GM11168 (cell line): ENCODE measurements at regions not wholly inside any gene's neighbourhood (a gene's known extent, or its start where the extent isn't known, plus 50 kb on each side); places are given as distances from the start of the nearest gene placed in this dataset.
"Not testable (repeated sequence)": the region's sequence is repeated elsewhere in the genome, so short reads cannot be mapped to it uniquely, and the experiment has no call there.

Experiments used
- in situ Hi-C: fragments of 300-500 bp; cut with MboI; formaldehyde crosslinking; loops from one replicate; pipeline ENCODE4 v1.12.0; 2022; ENCODE audit warnings: low sequenced_read_pairs; ENCODE audit not compliant: unreplicated experiment

- in situ Hi-C loops = no loop called here
Observed at GRCh38 chr18:46179306-46179705, 75.1 kb downstream of the HAUS1 start.

GRCh38 chr18:46182633-46183358 is 78.6 kb downstream of the HAUS1 start:
- in situ Hi-C loops = no loop called here

DNA sequence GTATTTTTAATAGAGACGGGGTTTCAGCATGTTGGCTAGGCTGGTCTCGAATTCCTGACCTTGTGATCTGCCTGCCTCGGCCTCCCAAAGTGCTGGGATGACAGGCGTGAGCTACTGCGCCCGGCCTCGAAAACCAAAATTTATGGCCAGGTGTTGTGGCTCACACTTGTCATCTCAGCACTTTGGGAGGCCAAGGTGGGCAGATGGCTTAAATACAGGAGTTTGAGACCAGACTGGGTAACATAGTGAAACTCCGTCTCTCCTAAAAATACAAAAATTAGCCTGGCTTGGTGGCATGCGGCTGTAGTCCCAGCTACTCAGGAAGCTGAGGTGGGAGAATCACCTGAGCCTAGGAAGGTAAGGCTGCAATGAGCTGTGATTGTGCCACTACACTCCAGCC is 80.1 kb downstream of the HAUS1 start:
- in situ Hi-C loops = not testable (repeated sequence)

DNA sequence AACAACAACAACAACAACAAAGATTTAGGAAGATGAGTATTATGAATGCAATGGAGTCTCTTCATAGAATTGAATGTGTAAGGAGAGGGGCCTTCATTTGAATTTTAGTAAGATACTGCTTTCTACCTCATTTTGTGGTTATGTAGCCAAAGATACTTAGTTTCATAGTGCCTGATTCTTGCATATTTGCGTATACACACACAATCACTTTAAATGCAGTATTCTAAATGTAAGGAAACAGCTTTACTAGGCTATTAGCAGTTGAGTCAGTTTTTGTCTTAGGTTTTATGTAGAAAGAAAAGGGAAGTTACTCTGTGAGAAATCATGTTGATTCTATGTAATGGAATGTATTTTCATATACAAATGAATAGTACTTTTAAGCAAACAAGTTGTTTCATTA is 80.5 kb downstream of the HAUS1 start:
- in situ Hi-C loops = no loop called here

DNA sequence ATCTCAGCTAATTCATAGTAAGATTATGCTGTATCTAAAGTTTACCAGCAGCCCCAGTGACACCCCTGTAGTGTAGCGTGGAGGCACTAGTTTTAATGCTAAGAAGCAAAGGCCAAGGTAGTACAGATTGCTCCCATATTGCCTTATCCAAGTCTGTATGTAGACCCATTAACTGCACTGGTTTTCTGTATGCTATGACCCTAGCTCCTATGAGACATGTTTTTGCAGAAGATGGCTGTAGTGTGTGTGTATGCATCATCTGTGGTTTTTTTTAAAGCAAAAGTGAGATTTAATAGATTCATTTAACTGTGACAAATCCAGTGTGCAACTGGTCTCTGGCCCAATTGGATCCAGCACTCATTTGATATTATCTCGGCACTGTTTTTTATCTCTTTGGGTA is 86.5 kb downstream of the HAUS1 start:
- in situ Hi-C loops = no loop called here

DNA sequence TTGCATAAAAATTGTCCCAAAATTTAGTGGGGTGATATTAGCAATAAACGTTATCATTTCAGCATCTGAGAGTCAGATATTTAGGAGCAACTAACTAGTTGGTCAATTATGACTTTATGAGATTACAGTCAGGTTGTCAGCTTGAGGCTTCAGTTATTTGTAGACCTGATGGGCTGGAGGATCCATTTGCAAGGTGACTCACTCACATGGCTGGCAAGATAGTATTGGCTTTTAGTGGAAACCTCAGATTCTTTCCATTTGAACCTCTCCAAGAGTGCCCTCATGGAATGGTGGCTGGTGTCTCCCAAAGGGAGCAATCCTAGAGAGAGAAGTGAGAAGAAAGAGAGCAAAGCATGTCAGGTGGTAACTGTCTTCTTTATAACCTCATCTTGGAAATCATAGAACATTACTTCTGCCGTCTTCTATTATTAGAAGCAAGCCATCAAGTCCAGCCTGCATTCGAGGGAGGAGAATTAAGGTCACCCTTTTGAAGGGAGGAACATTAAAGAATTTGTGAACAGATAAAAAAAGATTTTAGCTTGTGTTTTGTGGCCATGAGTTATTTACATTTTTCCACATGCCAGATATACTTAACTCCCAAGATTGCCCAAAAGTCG is 92.5 kb downstream of the HAUS1 start:
- in situ Hi-C loops = no loop called here

DNA sequence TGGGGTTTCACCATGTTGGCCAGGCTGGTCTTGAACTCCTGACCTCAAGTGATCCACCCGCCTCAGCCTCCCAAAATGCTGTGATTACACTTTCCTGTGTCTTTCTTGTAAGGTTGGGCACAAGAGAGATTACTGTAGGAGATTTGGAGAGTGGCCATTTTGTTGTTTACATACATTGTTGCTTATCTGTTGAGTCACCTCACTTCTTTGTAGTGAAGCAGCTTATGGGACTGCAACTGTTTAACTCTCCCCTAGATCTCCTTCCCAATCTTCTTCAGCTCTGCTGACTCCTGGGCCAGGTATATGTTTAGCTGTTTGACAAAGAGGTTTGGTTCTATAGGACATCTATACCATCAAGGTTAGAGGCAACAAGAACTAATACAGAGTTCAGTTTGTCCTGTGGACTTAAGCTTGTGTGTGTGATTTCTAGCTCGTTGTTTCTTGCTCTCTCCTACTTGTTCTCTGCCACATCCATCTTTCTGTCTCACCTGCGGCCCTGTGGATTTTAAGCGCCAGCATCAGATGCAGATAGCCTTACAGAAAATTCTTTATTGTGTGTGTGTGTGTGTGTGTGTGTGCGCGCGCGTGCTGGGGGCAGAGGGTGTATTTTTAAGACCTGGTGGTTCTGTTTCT is 95.4 kb downstream of the HAUS1 start:
- in situ Hi-C loops = no loop called here

GRCh38 chr18:46200178-46201055 is 96.2 kb downstream of the HAUS1 start:
- in situ Hi-C loops = not testable (repeated sequence)

- in situ Hi-C loops = no loop called here
Observed at GRCh38 chr18:46204143-46204542, 100.0 kb downstream of the HAUS1 start.

DNA sequence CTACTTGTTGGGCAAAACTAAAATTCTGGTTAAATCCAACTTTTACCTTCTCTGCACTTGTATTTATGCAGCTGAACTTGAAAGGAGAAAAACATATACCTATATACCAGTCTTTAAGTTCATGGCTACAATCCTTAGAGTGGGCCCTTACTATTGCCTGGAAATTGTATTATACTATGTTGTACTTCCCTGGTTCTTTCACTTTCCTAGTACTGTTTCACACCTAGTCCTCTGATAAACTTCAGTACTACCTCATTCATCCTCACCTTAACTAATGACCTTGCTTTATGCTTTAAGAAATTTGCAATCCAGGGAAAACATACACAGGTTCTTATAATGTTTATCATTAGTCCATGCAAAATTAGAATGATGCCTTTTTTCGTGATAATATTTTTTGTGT is 103.8 kb downstream of the HAUS1 start:
- in situ Hi-C loops = no loop called here

GRCh38 chr18:46209161-46209560 is 105.0 kb downstream of the HAUS1 start:
- in situ Hi-C loops = no loop called here

- in situ Hi-C loops = no loop called here
Observed at GRCh38 chr18:46211816-46212215, 107.6 kb downstream of the HAUS1 start.

GRCh38 chr18:46212398-46212797 is 108.2 kb downstream of the HAUS1 start:
- in situ Hi-C loops = no loop called here

DNA sequence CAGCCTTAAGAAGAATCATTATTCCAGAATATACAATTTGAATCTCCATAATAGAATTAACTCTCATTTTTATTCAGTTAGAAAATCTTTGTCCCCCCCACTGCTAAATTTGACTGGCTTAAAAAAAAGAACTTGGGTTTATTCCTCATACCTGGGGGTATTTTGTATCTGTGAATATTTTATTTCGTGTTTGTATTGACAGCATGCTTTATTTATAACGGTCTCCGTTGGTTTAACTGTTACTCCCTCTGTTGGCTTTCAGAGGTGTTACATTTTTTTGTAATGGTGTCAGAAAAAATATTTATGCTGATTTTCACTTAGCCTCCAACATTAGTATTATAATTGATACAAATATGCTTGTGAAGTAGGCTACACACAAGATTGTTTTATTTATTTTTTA is 109.1 kb downstream of the HAUS1 start:
- in situ Hi-C loops = no loop called here

DNA sequence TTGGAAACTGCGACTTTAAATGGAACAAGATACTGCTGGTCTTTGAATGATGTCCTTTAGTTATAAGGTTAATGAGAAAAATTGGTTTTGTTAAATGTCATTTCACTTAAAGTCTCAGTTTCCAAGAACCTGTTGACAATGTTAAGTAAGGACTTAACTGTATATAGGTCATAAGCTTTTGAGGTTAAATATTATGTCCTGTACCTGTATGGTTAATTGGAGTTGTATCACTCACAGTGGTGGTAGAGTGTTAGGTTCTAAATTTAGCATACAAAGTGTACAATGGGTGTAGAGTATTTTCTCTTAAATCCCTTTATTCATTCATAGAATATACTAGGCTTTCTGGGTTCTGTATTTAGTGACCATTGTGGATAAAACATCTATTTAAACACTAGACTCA is 110.2 kb downstream of the HAUS1 start:
- in situ Hi-C loops = no loop called here

- in situ Hi-C loops = no loop called here
Observed at GRCh38 chr18:46215902-46216723, 111.9 kb downstream of the HAUS1 start.

DNA sequence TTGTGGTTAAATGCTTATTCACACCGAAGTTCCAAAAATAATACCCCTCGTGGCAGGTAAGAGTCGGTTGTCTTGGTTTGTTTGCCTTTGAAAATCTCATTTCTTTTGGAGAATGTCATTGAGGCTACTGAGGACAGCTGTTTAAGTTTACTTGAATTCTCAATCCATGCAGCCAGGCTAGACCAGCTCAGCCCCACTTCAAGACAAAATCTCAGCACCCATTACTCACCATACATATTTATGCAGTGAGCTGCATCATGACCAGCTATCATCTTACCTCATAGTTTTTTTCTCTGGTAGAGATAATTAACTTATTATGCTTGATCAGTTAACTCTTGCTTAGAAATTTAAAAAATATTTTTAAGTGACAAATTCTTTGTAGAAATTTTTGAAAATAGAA is 115.9 kb downstream of the HAUS1 start:
- in situ Hi-C loops = no loop called here

- in situ Hi-C loops = no loop called here
Observed at GRCh38 chr18:46222093-46222492, 117.9 kb downstream of the HAUS1 start.

GRCh38 chr18:46222710-46223360 is 118.7 kb downstream of the HAUS1 start:
- in situ Hi-C loops = no loop called here
